ENCODE measurements at regions not wholly inside any gene's neighbourhood (a gene's known extent, or its start where the extent isn't known, plus 50 kb on each side); places are given as distances from the start of the nearest gene placed in this dataset.

DNA sequence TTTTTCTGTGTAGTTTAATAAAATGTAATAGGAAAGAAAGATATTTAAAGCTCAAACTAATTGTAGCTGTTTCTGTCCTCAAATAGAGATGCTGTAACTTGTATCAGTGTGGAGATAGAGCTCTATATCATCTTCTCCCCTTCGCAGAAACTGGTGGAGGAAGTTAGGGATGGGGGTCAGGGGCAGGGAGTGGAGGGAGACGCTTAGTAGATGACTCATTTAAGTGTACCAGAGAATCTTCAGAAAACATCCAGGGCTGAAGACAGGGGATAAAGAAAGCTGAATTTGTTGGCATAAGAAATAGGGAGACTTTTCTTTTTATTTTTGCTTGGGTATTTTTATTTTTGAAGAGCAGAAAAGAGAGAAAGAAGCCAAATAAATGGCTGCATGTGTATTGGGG, 282.6 kb upstream of the DPYD start:
- no peak for DNase-seq (ENCODE audit: low read depth)

DNA sequence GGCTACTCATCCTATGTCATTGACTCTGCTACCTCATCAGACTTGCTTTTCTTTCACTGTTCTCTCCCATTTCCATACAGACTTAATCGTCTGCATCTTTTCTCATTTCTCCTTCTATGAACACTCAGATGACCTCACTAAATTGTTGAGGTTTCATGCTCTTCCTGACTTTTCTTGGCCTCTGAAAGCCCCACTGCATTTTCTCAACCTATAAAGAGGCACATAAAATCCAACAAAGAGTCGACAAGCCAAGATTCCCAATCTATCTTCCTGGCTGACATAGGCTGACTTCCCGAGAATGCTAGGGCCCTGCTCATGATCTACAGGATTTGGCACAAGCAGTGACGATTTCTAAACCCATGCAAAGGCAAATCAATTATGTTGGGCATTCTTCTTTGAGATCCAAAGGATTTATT, 280.8 kb upstream of the DPYD start:
- no peak for DNase-seq (ENCODE audit: low read depth)

DNA sequence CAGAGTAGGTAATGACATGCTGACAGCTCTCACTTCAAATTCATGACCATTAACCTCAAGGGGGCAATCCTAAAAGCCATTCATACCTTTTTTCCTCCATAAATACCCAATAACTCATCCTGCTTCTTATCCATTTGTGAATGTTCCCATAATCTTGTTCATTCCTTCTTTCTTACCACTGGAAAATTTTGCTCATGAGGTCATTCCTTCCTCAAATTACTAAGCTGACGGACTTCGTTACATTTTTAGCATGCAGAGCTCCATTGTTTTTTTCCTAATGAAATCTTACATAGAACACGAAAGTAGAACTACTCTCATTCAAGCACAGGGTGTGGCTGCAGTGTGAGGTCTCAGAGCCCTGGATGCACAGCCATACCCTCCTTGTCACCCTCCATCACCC, 276.5 kb upstream of the DPYD start:
- no peak for DNase-seq (ENCODE audit: low read depth)

DNA sequence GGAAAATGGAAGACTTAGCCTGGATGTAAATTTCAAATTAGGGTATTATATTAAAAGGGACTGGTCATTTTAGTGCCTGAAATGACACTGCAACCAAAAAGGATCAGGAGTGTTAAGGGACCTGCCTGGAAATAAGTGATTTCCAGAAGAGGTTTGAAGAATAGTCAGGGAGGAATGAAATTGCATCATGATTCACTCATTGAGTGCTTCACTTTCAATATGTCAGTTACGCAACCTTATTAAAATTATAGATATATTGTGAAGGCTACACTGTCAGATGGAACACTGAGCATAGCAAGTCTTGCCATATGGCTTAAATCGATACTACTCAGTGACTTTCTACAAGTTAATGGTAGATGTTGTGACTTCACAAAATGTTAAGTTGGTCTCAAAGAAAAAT, 275.2 kb upstream of the DPYD start:
- DNase-seq (ENCODE audit: low read depth), result no peak

DNA sequence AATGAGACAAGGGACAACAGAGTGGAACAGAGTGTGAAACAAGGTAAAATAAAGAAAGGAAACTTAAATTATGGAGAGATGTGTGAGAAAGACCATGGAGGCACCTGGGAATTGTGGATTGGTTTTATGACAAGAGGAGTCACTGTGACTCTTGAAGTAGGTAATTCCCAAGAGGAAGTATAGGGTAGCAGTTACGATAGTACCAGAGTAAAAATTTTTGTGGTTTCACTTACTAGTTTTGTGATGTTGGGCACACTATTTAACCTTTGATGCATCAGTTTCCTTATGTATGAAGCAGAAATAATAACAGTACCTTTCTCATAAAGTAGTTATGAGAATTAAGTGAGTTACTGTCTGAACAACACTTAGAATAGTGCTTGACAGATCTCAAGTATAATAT, 267.9 kb upstream of the DPYD start:
- DNase-seq (ENCODE audit: low read depth), result no peak

DNA sequence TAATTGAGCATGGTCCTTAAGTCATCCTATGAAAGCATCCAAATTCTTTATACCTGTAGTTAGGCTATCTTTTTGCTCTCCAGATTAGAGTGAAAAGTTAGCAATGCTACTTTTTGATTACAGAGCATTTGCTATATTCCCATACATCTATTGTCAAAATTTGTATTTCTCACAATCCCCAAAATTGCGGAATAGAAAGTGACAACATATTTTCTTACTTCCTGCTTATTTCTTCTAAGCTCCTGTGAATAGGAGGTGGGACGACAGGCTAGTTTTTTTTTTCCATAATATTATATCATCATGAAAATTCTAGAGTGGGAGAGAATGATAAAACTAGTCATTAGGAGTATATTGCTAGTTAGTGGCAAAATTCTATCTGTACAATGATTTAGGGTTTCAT, 264.0 kb upstream of the DPYD start:
- DNase-seq (ENCODE audit: low read depth), result no peak

DNA sequence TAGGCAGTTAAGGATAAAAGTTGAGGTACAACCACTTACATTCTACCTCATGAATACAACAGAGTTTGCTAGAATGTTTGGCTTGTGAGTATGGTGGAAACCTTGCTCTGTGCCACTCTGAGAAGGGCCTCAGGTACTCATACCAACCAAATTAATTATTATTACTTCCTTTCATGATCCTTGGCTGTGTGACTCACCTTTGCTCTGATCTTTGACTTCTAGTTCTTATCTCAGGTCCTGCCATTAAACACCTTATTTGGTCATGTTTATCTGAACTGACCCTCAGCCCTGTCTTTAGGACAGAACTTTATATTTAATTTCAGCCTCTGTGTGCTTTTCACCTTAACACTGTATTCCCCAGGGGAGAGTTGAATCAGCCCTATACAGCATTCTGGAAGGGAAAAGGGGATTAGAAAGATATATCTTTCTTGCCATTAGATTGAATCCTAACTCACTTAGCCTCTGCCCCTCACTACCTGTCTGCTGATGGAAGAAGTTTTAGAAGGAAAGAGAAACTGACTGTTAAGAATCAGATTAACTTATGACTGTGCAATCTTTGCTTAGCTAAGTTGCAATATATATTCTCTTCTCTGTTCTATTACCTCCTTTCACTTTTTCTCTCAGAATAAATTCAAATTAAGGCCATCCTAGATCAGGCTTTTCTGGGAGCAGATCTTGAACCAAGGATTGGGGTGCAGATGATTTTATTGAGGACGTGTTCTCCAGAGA, 260.4 kb upstream of the DPYD start:
- no peak for DNase-seq (ENCODE audit: low read depth)

DNA sequence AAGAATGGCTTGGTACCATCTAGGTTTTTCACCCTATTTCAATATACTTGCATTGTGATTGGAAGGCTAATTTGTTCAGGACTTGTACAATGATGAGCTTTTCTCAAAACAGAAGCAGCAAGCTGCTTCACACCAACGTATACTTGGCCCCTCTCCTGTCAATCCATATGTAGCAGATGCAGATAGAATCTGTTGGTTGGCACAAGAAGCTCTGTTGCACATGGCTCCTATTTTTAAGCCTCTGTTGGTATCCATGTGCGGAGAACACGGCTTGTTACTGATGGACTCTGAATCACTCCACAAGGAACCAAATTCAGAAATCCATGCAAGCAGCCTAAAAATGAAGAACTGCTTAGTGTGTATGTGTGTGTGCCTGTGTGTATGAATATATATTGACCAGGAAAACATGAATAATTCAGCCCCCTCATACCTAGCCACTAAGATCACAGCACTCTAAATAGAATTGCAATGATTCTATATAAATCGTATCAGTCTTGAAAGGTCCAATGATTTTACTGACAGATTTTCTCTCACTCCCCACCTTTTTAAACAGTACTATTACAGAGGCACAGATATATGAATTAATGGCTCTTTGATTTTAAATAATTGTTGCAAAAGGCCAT, 258.4 kb upstream of the DPYD start:
- DNase-seq (ENCODE audit: low read depth), result no peak

DNA sequence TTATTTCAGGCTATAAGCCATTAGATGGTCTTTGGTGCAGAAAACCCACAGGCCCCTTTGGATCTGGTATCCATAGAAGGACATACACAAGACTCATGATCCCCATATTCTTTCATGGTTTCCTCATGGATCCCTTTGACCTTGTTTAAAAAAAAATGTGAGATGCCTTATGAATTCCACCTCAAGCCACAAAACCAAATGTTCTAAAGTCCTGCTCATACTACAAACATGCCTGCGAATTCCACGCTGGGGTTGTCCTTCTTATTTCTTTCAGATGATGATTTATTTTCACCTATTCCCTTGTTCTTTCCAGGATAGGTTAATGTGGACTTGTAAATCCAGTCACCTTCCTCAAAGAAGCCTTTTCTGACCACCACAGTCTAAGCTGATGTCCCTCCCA, 256.9 kb upstream of the DPYD start:
- peak; percentile 41 for DNase-seq (ENCODE audit: low read depth)

DNA sequence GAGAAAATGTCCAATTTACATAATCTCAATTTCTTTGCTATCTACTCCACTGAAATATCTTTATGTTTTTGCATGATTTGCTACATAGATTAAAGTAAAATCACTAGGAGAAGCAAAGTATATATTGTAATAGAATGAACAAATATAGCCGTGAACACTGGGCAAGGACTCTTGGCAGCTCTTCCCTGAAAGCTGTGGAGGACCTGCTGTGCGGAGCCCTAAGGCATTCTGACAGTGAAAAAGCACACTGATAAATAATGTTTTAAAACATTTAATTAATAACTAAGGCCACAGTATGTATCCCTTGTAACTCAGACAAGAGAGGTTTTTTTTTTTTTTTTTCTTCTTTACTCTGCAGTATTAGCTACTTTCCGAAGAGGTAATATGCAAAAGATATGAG, 256.1 kb upstream of the DPYD start:
- DNase-seq (ENCODE audit: low read depth), result no peak

DNA sequence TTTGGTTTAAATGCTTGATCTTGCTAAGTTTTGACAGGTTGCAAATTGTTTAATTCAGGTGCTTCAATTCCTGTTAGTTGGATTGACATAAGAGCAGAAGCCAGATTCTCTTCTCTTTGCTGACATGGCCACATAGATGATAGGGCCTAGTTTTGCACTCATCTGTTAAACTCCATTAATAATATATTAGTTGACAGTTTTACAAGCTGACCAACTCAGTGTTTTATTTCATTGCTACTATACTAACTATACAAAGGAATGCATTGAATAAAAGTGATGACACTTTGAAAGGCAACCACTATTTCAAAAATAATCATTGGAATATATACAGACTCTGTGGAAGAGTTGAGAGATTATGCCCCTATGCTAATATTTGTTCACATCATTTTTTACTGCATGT, 255.6 kb upstream of the DPYD start:
- no peak for DNase-seq (ENCODE audit: low read depth)

DNA sequence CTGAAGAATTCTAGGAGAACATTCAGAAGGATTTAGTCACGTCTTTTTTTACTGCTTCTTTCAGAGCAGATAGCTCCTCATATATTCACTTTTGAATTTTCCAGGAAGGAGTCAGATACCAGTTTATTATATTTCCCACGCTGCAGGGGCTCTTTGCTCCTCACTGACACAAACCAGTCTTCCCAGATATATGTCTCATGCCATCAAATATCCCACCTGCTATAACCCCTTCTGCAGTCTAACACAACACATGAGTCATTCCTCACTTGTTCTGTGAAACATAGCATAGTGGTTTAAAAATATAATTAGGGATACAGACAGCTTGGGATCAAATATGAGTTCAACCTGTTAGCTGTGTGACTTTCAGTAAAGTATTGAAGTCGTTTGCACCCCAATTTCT, 251.7 kb upstream of the DPYD start:
- no peak for DNase-seq (ENCODE audit: low read depth)

DNA sequence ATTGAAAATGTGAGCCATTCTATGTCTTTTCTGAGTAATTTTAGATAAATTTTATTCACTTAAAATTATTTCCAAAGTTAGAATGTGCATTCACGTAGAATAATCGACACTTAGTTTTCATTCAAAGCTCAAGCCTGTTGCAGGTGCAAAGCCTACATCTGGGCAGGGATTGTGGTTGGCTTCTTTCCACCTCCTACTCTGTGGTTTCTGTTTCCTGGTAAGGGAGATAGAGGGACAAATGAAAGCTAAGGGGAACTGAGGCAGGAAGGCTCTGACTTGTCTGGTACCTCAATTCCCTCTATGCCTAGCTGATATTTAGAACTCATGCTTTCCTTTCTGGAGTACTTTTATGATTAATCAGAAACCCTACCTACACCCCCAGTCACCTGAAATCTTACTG, 251.2 kb upstream of the DPYD start:
- no peak for DNase-seq (ENCODE audit: low read depth)

DNA sequence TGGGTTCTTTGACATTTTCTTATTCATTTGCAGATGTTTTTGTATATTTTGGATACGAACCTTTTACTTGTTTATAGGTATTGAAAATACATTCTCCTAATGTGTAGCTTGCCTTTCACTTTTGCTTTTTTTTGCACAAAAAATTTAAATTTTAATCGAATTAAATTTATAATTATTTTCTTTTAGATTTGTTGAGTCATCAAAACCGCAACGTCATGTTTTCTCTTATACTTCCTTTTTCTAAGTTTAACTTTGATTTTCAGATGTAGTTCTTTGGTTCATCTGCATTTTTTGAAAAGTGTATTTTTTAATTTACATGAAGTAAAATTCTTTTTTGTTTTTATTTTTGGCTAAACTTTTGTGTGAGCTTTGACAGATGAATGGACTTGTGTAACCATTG, 243.7 kb upstream of the DPYD start:
- DNase-seq (ENCODE audit: low read depth), result no peak

DNA sequence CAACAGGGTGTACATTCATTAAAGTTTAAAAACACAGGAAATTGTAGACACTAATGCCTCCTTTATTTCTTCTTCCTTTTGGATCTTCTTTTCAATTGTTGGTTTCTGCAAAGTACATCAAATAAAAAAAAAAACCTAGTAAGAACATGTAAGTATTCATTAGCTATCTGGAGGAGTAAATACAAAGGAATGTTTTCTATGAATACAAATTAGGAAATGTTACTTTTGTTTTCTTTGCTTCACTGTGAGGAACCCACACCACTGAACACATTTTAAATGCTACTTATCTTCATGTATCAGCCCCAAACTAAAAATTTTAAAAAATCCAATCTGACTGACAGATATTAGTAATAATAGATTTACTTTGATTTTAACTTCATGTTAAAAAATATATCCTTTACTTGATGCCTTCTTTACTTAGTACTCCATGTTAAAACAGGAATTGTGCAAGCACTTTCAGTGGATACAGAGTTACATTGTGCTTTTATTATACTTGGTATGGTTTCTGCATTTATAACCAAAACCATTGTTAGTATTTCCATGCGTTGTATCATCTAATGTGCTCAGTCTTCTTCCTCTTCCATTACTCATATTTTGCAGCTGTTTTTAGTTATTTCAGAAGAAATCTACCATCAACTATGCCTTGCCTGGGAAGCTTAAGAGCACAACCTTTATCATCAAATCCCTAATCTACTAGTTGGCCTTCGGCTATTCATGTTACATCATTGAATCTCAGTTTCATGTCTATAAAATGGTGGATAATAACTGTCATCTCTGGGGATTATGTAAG, 236.9 kb upstream of the DPYD start:
- no peak for DNase-seq (ENCODE audit: low read depth)

DNA sequence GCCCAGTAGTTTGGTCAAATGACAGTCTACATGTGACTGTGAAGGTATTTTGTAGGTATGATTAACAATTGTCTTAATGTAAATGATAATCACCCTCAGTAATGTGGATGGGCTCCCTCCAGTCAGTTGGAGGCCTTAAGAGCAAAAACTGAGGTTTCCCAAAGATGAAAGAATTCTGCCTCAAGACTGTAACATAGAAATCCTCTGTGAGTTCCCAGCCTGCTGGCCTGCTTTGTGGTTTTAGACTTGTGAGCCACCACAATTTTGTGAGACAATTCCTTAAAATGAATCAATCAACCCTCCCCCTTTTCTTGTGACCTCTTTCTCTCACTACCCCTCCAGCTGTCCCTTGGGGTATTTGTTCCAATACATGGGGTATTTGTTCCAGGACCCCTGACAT, 226.4 kb upstream of the DPYD start:
- DNase-seq (ENCODE audit: low read depth), result no peak

DNA sequence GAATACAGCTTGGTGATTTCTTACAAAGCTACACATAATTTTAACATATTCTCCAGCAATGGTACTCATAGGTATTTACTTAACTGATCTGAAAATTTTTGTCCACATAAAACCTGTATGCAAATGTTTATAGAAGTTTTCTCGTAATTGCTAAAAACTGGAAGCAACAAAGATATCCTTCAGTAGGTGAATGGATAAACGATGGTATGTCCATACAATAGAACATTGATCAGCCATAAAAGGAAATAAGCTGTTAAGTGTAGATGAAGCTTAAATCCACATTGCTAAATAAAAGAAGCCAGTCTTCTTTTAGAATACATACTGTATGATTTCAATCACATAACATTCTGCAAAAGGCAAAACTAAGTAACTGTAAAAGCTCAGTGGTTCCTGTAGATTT, 224.8 kb upstream of the DPYD start:
- no peak for DNase-seq (ENCODE audit: low read depth)

DNA sequence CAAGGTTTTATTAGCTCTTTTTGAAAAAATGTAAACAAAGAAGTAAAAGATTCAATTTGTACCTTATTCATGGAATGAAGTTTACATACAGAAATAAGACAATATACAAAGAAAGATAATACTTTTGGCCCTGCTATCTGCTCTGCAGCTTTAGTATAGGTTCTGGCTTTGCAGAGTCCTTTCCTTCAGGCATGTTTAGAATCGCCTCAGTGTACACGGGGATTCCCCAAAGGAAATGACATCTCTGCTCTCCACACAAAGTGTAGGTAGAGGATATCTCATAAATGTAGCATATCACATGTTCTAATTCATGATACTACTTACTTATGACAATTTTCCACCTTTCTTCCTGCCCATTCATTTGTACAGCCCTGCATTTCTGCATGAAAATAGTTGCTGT, 222.6 kb upstream of the DPYD start:
- DNase-seq (ENCODE audit: low read depth), result no peak

DNA sequence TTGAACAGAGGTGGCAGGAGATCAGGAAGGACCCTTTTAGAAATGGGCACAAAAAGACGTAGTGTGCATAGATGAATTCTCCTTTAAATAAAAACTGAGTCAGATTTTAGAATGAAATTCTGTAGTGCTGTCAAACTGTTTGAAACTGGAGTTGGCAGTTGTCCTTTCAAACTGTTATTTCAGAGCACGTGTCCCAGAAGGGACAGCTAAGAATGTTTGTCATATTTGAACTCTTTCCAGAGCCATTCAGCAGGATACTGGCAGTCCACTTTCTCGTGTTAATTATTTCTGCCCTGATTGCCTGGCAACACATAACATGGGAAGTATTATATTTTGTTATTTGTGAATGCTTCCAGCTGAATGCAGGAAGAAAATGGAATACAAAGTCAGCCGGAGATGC, 212.3 kb upstream of the DPYD start:
- no peak for DNase-seq (ENCODE audit: low read depth)

DNA sequence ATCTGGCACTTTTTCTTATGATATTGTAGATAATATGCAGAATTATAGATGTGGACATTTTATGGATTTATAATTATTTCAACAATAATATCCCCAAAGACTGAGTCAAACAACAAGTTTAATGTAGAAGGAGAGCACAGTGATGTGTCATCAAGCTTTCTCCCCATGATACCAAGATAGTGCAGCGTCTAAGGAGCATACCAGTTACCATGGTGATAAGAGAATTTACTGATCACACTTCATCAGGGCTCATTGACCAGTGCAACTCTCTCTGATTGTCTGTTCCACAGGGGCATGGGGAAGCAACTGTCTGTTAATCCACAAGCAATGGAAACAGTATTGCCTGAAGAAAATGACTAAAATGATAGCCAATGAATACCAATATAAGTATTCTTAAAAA, 209.6 kb upstream of the DPYD start:
- no peak for DNase-seq (ENCODE audit: low read depth)

DNA sequence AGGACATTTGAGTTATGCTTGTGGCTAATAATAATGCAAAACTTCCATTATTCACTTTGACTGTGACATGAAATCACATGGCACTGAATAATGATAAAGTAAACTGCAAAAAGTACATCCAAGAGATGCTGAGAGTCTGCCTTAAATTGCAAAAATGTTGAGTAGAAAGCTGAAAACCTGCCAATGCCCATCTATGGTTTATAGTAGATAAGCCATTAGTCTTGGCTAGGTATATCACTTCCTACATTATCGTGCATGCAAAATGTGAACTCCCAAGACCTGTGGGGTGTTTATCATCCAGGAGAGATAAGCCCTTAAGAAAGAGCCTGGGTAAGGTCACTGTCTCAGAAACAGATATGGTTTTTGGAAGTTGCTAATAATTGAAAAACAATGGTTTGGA, 208.7 kb upstream of the DPYD start:
- DNase-seq (ENCODE audit: low read depth), result no peak

DNA sequence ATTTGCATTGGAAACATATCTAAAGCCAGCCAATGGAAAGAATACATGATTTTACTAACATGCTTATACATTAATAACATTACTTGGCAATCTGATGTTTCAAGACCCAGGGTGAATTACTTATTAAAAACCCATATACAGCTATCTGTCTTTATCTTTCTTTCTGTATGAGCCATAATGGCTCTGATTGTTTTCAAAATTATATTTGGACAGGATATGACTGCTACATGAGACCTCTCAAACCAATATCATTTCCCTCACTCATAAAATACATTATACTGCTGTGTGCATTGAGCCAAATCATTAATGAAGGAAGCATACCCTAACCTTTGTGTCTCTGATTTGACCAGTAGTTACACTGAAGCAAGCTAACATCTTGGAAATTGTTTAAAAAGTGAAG, 205.9 kb upstream of the DPYD start:
- no peak for DNase-seq (ENCODE audit: low read depth)

DNA sequence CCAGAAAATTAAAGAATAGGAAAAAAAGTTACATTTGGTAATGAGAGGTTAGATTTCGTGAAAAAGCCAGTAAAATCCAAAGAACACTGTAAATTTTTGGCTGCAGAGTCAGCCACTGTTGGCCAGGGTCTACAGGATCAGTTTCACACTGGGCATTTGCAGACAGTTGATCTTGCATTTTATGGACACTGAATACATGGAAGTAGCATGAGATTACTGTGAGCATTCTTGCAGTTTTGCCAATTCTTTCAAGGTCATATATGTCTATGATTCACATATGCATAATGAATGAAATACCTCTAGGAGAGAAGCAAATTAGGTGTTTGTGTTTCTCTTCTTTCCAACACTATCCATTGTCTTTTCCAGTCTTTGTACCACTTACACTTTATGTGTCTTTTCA, 200.8 kb upstream of the DPYD start:
- DNase-seq (ENCODE audit: low read depth), result no peak

DNA sequence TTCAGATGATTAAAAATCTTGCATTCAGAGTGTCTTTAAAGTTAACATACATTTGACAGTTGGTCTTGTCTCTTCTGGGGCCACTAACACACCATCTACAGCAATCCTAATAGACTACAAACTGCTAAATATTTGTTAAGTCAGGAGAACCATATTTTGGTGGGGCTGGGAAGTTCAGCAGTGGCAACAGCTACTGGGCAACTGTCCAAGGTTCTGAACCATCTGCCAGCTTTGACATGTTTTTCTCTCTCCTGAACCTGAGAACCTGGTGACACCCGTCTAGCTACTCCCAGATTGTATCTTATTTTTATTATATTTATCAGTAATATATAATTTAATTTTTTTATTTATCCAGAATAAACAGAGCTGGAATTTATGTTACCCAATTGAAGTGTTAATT, 199.0 kb upstream of the DPYD start:
- no peak for DNase-seq (ENCODE audit: low read depth)
